ENCODE measurements at regions not wholly inside any gene's neighbourhood (a gene's known extent, or its start where the extent isn't known, plus 50 kb on each side); places are given as distances from the start of the nearest gene placed in this dataset.

GRCh38 chr7:25946181-25946580 lies 205.8 kb upstream of the NFE2L3 start:
- no peaks in the 10 kb centered on the region for H3K36me3 ChIP-seq (ENCODE audit: control insufficient read depth in 1 of 2, insufficient read depth in 2 of 2, low read length in 2 of 2)
- no peaks in the 10 kb centered on the region for H3K9me3 ChIP-seq (ENCODE audit: control insufficient read depth in 1 of 2, low read length in 2 of 2)
- H3K4me1 ChIP-seq (ENCODE audit: control insufficient read depth in 1 of 2, insufficient read depth in 2 of 2, low read length in 2 of 2) = peaks cover 0 to 15% of the 10 kb centered on the region in 2 donors
- H3K27ac ChIP-seq (ENCODE audit: low read length) = no peak overlapping the region
- peaks cover 4% of the 10 kb centered on the region for H3K27me3 ChIP-seq (ENCODE audit: low read depth, low read length)
- H3K4me3 ChIP-seq (ENCODE audit: low read depth in 1 of 2, low read length in 2 of 2) = no peak overlapping the region

- peaks cover 0 to 15% of the 10 kb centered on the region in 2 donors for H3K4me1 ChIP-seq (ENCODE audit: control insufficient read depth in 1 of 2, insufficient read depth in 2 of 2, low read length in 2 of 2)
- H3K27ac ChIP-seq (ENCODE audit: low read length) = no peak overlapping the region
Measured at GRCh38 chr7:25947669-25948516, 204.1 kb upstream of the NFE2L3 start.

DNA sequence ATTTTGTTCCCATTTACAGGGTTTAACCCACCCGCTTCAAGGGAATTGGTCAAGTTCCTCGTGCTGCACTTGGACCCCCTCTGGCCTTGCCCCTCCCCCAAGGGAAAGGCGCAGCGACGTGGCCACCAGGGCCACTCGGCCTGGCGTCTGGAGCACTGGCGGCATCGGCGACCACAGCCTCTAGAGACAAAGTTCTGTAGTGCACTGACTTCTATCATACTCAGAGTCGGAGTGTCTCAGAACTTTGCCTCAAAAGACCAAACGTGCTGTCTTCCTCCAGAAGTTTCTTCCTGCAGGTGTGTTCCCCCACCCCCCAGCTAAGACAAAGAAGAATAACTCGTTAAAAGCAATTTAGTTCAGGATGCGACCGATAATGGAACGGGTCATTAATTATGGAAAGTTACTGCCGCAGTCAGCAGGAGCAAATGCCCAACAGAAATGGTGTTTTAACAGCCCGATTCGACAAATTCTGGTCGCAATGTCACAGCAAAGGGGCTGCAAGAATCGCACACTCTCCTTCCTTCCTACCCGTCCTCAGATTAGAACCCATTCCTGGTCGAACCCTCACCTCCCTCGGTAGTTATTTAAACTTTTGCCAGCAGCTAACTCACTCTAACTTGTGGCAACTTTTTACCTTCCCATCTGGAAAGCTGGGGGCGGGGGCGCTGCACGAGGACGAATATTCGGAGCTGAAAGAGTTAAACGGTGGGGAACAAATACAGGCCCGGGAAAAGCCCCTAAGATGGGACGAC lies 202.1 kb upstream of the NFE2L3 start:
- Histone ChIP-seq H3K9me3 (ENCODE audit: control insufficient read depth in 1 of 2, low read length in 2 of 2) (no peaks in the 10 kb centered on the region), H3K36me3 (ENCODE audit: control insufficient read depth in 1 of 2, insufficient read depth in 2 of 2, low read length in 2 of 2) (no peaks in the 10 kb centered on the region), H3K27ac (ENCODE audit: low read length) (peak overlapping the region; percentile 74), H3K4me1 (ENCODE audit: control insufficient read depth in 1 of 2, insufficient read depth in 2 of 2, low read length in 2 of 2) (peaks cover 0 to 15% of the 10 kb centered on the region in 2 donors), H3K4me3 (ENCODE audit: low read depth in 1 of 2, low read length in 2 of 2) (peak overlapping the region; percentile 62 to 87), H3K27me3 (ENCODE audit: low read depth, low read length) (peaks cover 4% of the 10 kb centered on the region)

More at GRCh38 chr7:25947669-25948516, 204.1 kb upstream of the NFE2L3 start:
- Histone ChIP-seq H3K36me3 (ENCODE audit: control insufficient read depth in 1 of 2, insufficient read depth in 2 of 2, low read length in 2 of 2) (no peaks in the 10 kb centered on the region), H3K4me3 (ENCODE audit: low read depth in 1 of 2, low read length in 2 of 2) (no peak overlapping the region), H3K9me3 (ENCODE audit: control insufficient read depth in 1 of 2, low read length in 2 of 2) (no peaks in the 10 kb centered on the region), H3K27me3 (ENCODE audit: low read depth, low read length) (peaks cover 4% of the 10 kb centered on the region)

- H3K27me3 ChIP-seq (ENCODE audit: low read depth, low read length) = peaks cover 4% of the 10 kb centered on the region
- peak overlapping the region; percentile 74 for H3K27ac ChIP-seq (ENCODE audit: low read length)
- no peaks in the 10 kb centered on the region for H3K36me3 ChIP-seq (ENCODE audit: control insufficient read depth in 1 of 2, insufficient read depth in 2 of 2, low read length in 2 of 2)
- H3K9me3 ChIP-seq (ENCODE audit: control insufficient read depth in 1 of 2, low read length in 2 of 2) = no peaks in the 10 kb centered on the region
- H3K4me3 ChIP-seq (ENCODE audit: low read depth in 1 of 2, low read length in 2 of 2) = peak overlapping the region; percentile 62 to 87
- H3K4me1 ChIP-seq (ENCODE audit: control insufficient read depth in 1 of 2, insufficient read depth in 2 of 2, low read length in 2 of 2) = peaks cover 0 to 15% of the 10 kb centered on the region in 2 donors
Measured at GRCh38 chr7:25950488-25951413, 201.2 kb upstream of the NFE2L3 start.

DNA sequence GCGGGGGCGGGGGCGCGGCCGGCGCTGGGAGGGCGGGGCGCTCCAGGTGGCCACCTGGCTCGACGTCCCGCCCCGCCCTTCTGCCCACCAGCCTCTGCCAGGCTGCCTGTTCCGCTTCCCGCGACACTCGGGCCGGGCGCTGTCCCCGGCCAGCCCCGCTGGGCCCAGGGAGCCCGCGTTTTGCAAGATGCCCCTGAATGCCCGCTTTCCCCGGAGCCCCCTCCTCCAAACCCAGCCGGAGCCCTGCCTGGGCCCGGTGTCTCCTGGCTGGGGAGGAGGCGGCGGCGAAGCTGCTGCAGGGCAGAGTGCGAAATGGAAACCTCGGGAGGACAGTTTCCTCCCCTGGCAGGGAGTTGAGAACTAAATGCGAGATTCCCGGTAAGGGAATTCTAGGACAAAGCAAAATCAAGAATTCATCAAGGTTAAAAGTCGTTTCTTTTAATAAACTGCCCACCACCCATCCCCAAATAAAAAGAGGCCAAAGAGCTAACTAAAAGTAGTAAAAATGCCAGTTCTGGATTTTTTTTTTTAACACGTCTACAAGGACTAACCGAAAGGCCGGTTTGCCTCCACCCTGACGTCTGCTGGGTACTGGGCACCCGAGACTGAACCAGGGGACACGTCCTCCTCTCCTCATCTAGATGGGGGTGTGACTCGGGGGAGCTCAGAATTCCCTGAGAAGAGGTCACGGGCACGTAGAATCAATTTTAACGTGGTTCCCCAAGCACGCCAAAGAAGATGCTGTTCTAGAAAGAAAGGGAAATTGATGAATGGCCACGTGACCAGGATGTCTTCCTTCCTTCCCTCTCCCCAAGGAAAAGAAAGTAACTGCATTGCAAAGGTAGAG lies 200.4 kb upstream of the NFE2L3 start:
- no peaks in the 10 kb centered on the region for H3K36me3 ChIP-seq (ENCODE audit: control insufficient read depth in 1 of 2, insufficient read depth in 2 of 2, low read length in 2 of 2)
- H3K4me3 ChIP-seq (ENCODE audit: low read depth in 1 of 2, low read length in 2 of 2) = peak overlapping the region; percentile 56 to 87
- peak overlapping the region; percentile 81 for H3K27ac ChIP-seq (ENCODE audit: low read length)
- no peaks in the 10 kb centered on the region for H3K9me3 ChIP-seq (ENCODE audit: control insufficient read depth in 1 of 2, low read length in 2 of 2)
- H3K27me3 ChIP-seq (ENCODE audit: low read depth, low read length) = peaks cover 4% of the 10 kb centered on the region
- H3K4me1 ChIP-seq (ENCODE audit: control insufficient read depth in 1 of 2, insufficient read depth in 2 of 2, low read length in 2 of 2) = peaks cover 0 to 15% of the 10 kb centered on the region in 2 donors

DNA sequence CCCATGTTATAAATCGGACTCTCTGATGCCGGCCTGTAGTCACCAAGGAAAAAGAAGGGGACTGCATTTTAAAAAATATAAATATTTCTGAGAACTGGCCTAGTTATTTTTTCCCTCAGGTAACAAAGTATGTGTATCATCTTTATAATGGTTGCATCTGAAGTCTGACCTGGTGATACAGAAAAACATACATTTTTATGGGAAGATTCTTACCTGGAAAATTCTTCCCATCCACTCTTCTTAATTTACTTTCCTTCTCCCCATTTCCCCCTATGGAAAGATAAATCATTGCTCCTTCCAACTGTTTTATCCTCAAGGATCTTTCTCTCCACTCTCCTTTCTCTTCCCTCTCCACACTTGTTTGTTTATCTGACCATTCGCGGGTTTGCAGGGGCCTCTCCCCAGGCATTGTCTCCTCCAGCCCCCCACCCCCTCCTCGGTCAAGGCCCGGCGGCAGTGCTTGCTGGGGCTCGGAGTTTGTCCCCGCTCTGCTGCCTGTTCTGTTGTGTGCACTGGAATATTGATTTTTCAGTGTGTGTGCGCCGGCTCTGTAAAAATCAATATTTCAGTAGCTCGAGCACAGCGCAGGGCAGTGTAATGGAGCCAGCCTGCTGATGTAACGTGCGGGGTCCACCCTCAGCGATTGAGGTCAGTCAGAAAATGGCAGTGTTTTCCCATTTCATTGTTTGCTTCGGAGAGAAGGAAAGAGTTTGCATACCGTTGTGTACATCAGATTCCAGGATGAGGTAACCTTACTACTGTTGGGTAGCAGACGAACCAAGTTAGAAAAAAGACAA lies 199.5 kb upstream of the NFE2L3 start:
- peaks cover 0 to 15% of the 10 kb centered on the region in 2 donors for H3K4me1 ChIP-seq (ENCODE audit: control insufficient read depth in 1 of 2, insufficient read depth in 2 of 2, low read length in 2 of 2)
- H3K4me3 ChIP-seq (ENCODE audit: low read depth in 1 of 2, low read length in 2 of 2) = peak overlapping the region; percentile 24 to 87
- H3K36me3 ChIP-seq (ENCODE audit: control insufficient read depth in 1 of 2, insufficient read depth in 2 of 2, low read length in 2 of 2) = no peaks in the 10 kb centered on the region
- peaks cover 4% of the 10 kb centered on the region for H3K27me3 ChIP-seq (ENCODE audit: low read depth, low read length)
- H3K27ac ChIP-seq (ENCODE audit: low read length) = peak overlapping the region; percentile 19
- H3K9me3 ChIP-seq (ENCODE audit: control insufficient read depth in 1 of 2, low read length in 2 of 2) = no peaks in the 10 kb centered on the region

GRCh38 chr7:25953859-25954258 lies 198.1 kb upstream of the NFE2L3 start:
- Histone ChIP-seq H3K36me3 (ENCODE audit: control insufficient read depth in 1 of 2, insufficient read depth in 2 of 2, low read length in 2 of 2) (no peaks in the 10 kb centered on the region), H3K9me3 (ENCODE audit: control insufficient read depth in 1 of 2, low read length in 2 of 2) (no peaks in the 10 kb centered on the region), H3K4me1 (ENCODE audit: control insufficient read depth in 1 of 2, insufficient read depth in 2 of 2, low read length in 2 of 2) (peaks cover 0 to 15% of the 10 kb centered on the region in 2 donors), H3K4me3 (ENCODE audit: low read depth in 1 of 2, low read length in 2 of 2) (no peak overlapping the region), H3K27ac (ENCODE audit: low read length) (no peak overlapping the region), H3K27me3 (ENCODE audit: low read depth, low read length) (peaks cover 4% of the 10 kb centered on the region)

DNA sequence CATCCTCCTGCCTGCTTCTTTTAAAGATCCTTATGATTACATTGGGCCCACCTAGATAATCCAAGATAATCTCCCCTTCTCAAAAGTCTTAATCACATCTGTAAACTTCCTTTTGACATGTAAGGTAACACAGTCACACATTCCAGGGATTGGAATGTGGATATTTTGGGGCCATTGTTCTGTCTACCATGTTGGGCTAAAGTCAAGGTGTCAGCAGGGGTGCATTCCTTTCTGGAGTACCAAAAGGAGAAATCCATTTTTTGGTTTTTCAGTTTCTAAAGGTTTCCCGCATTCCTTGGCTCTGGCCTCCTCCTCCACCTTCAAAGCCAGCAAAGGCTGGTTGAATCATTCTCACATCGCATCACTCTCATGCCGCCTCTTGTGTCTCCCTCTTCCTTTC lies 197.6 kb upstream of the NFE2L3 start:
- Histone ChIP-seq H3K4me3 (ENCODE audit: low read depth in 1 of 2, low read length in 2 of 2) (no peak overlapping the region), H3K27me3 (ENCODE audit: low read depth, low read length) (peaks cover 4% of the 10 kb centered on the region), H3K27ac (ENCODE audit: low read length) (no peak overlapping the region), H3K4me1 (ENCODE audit: control insufficient read depth in 1 of 2, insufficient read depth in 2 of 2, low read length in 2 of 2) (peaks cover 0 to 14% of the 10 kb centered on the region in 2 donors), H3K9me3 (ENCODE audit: control insufficient read depth in 1 of 2, low read length in 2 of 2) (no peaks in the 10 kb centered on the region), H3K36me3 (ENCODE audit: control insufficient read depth in 1 of 2, insufficient read depth in 2 of 2, low read length in 2 of 2) (no peaks in the 10 kb centered on the region)

GRCh38 chr7:25959168-25959734 lies 192.7 kb upstream of the NFE2L3 start:
- no peaks in the 10 kb centered on the region for H3K4me1 ChIP-seq (ENCODE audit: control insufficient read depth in 1 of 2, insufficient read depth in 2 of 2, low read length in 2 of 2)
- H3K27ac ChIP-seq (ENCODE audit: low read length) = no peak overlapping the region
- H3K36me3 ChIP-seq (ENCODE audit: control insufficient read depth in 1 of 2, insufficient read depth in 2 of 2, low read length in 2 of 2) = no peaks in the 10 kb centered on the region
- no peak overlapping the region for H3K4me3 ChIP-seq (ENCODE audit: low read depth in 1 of 2, low read length in 2 of 2)
- no peaks in the 10 kb centered on the region for H3K9me3 ChIP-seq (ENCODE audit: control insufficient read depth in 1 of 2, low read length in 2 of 2)
- no peaks in the 10 kb centered on the region for H3K27me3 ChIP-seq (ENCODE audit: low read depth, low read length)

Data from muscle layer of duodenum (tissue), 2 donors.